K562 (cell line): ENCODE measurements at regions not wholly inside any gene's neighbourhood (a gene's known extent, or its start where the extent isn't known, plus 50 kb on each side); places are given as distances from the start of the nearest gene placed in this dataset.

Experiments
- ATAC-seq: fragments of 200-7000 bp; cut with Tn5 transposase; 3 replicates; pipeline ENCODE4 v1.9.1; 2020; ENCODE audit warnings: moderate library complexity
- BruUV-seq: library from RNA; stranded (reverse); fragments of 400-500 nt; replicated peaks from 2 replicates; lab custom pipeline; 2021; lab: Mats Ljungman, UMichigan
- CTCF ChIA-PET: fragments of 300-600 bp; formaldehyde crosslinking; extraction: SDS; loops from one replicate; lab custom pipeline; 2021; ENCODE audit warnings: low intra/inter-chr PET ratio; lab: Yijun Ruan, JAX
- POLR2A ChIA-PET: fragments of 300-600, 350-650 bp; sonication (Branson Sonifier 250); formaldehyde crosslinking; extraction: SDS; loops from one replicate; lab custom pipeline; 2021; ENCODE audit warnings: antibody characterized with exemption, inconsistent platforms; lab: Yijun Ruan, JAX
- DNase-seq, 4 experiments: peaks; one replicate each; pipeline versions ENCODE4 v3.0.0 to v3.0.0-alpha.2; 2011 to 2018; ENCODE audit warnings: low spot score in 3 of 4, mixed read lengths in 3 of 4; ENCODE audit errors: extremely low read depth in 1 of 4
- FAIRE-seq: peaks from 2 replicates; lab custom pipeline; 2011; peaks lifted over from hg19 to GRCh38; lab: Jason Lieb, UNC
- H2AFZ ChIP-seq: 2 replicates; pipeline ENCODE4 v1.6.0; 2011; ENCODE audit warnings: low read depth, low read length, control low read depth, inconsistent platforms
- H3K27ac ChIP-seq: fragments of 200-600 bp; 3 replicates; pipeline ENCODE4 v1.8.0; 2011; ENCODE audit warnings: low read depth, mild to moderate bottlenecking, control low read depth, inconsistent platforms, low read length, moderate library complexity, mixed read lengths; ENCODE audit errors: extremely low read depth
- H3K27me3 ChIP-seq, 2 experiments: fragments of 300-600 bp in 1 of 2; 2 replicates in 1 of 2; 3 replicates in 1 of 2; pipeline versions ENCODE4 v1.6.0 to v1.8.0; 2011; ENCODE audit warnings: inconsistent platforms in 2 of 2, low read length in 2 of 2, mild to moderate bottlenecking in 1 of 2, mixed read lengths in 1 of 2, moderate library complexity in 1 of 2; ENCODE audit not compliant: control insufficient read depth in 2 of 2, insufficient read depth in 2 of 2
- H3K36me3 ChIP-seq: fragments of 300-600 bp; 3 replicates; pipeline ENCODE4 v1.8.0; 2011; ENCODE audit warnings: mild to moderate bottlenecking, low read length, inconsistent platforms; ENCODE audit not compliant: control insufficient read depth, insufficient read depth
- H3K4me1 ChIP-seq, 2 experiments: fragments of 200-600 bp in 1 of 2; replicated peaks in 1 of 2; 2 replicates in 1 of 2; 3 replicates in 1 of 2; pipeline versions ENCODE4 v1.5.1 to v1.8.0; 2011; ENCODE audit warnings: inconsistent platforms in 2 of 2, low read length in 2 of 2, mild to moderate bottlenecking in 1 of 2, mixed read lengths in 1 of 2, moderate library complexity in 1 of 2; ENCODE audit not compliant: control insufficient read depth in 2 of 2, insufficient read depth in 2 of 2
- H3K4me2 ChIP-seq: 2 replicates; pipeline ENCODE4 v1.6.1; 2011; ENCODE audit warnings: low read length, control low read depth, inconsistent platforms, mixed read lengths; ENCODE audit not compliant: insufficient read depth
- H3K4me3 ChIP-seq: fragments of 200-600 bp; sonication (generic), shearing (Covaris generic); 2 replicates; pipeline ENCODE4 v1.5.1; 2016; ENCODE audit warnings: control low read depth, inconsistent platforms
- H3K79me2 ChIP-seq: fragments of 200-600 bp; 3 replicates; pipeline ENCODE4 v1.8.0; 2011; ENCODE audit warnings: low read length, inconsistent platforms; ENCODE audit not compliant: control insufficient read depth, insufficient read depth
- H3K9ac ChIP-seq, 2 experiments: 2 replicates each; pipeline versions ENCODE4 v1.6.0 to v1.6.1; 2011; ENCODE audit warnings: low read depth in 2 of 2, low read length in 2 of 2, control low read depth in 1 of 2, inconsistent platforms in 1 of 2, mild to moderate bottlenecking in 1 of 2, mixed read lengths in 1 of 2; ENCODE audit not compliant: insufficient read depth in 1 of 2
- H3K9me1 ChIP-seq: one replicate; pipeline ENCODE4 v1.6.0; 2011; ENCODE audit warnings: inconsistent platforms, mild to moderate bottlenecking, low read length, moderate library complexity; ENCODE audit not compliant: control insufficient read depth, insufficient read depth
- H3K9me3 ChIP-seq: replicated peaks from 2 replicates; pipeline ENCODE4 v1.5.1; 2011; ENCODE audit warnings: low read depth, low read length, inconsistent platforms; ENCODE audit not compliant: control insufficient read depth, insufficient read depth
- H4K20me1 ChIP-seq: replicated peaks from 2 replicates; pipeline ENCODE4 v1.6.1; 2011; ENCODE audit warnings: low read length, inconsistent platforms, mixed read lengths; ENCODE audit not compliant: control insufficient read depth, insufficient read depth
- ARID3A ChIP-seq: IDR thresholded peaks from 2 replicates; pipeline ENCODE4 v1.6.1; 2012; ENCODE audit warnings: low read depth, low read length, improper control_type of control experiment, borderline replicate concordance
- CBFA2T2 ChIP-seq: fragments of 450-650 bp; conservative IDR thresholded peaks from 2 replicates; pipeline ENCODE4 v1.6.1; 2017; ENCODE audit warnings: mild to moderate bottlenecking
- CCNT2 ChIP-seq: IDR thresholded peaks from 2 replicates; pipeline ENCODE4 v1.6.1; 2011; ENCODE audit warnings: borderline replicate concordance, low read depth, mild to moderate bottlenecking, moderate library complexity, mixed read lengths, low read length; ENCODE audit not compliant: insufficient read length; ENCODE audit errors: extremely low read depth
- EP300 ChIP-seq: IDR thresholded peaks from 2 replicates; pipeline ENCODE4 v1.6.1; 2012; ENCODE audit warnings: low read length, improper control_type of control experiment
- HCFC1 ChIP-seq: IDR thresholded peaks from 2 replicates; pipeline ENCODE4 v1.6.1; 2012; ENCODE audit warnings: low read depth, low read length, improper control_type of control experiment
- ILF3 ChIP-seq: fragments of 450-650 bp; IDR thresholded peaks from 2 replicates; pipeline ENCODE4 v1.6.1; 2018; ENCODE audit warnings: antibody characterized with exemption, mild to moderate bottlenecking, moderate library complexity, borderline replicate concordance
- KAT8 ChIP-seq: fragments of 450-650 bp; IDR thresholded peaks from 2 replicates; pipeline ENCODE4 v1.6.1; 2016; ENCODE audit warnings: low read depth, mild to moderate bottlenecking
- RFX7 ChIP-seq: fragments of 250-450 bp; sonication (Bioruptor Pico); IDR thresholded peaks from 2 replicates; pipeline ENCODE4 v1.5.1; 2021; ENCODE audit warnings: mild to moderate bottlenecking
- STAT5B ChIP-seq: fragments of 250-450 bp; sonication (Bioruptor Pico); IDR thresholded peaks from 2 replicates; pipeline ENCODE4 v1.8.0; 2021; ENCODE audit warnings: mild to moderate bottlenecking, inconsistent platforms
- TFAM ChIP-seq: fragments of 250-450 bp; sonication (Bioruptor Pico); conservative IDR thresholded peaks from 2 replicates; pipeline ENCODE4 v1.5.0; 2021; ENCODE audit warnings: mild to moderate bottlenecking, moderate library complexity
- ZEB2 ChIP-seq: fragments of 450-650 bp; IDR thresholded peaks from 2 replicates; pipeline ENCODE4 v1.6.1; 2016
- ZNF134 ChIP-seq: fragments of 250-450 bp; sonication (Bioruptor Pico); conservative IDR thresholded peaks from 2 replicates; pipeline ENCODE4 v1.4.0; 2020
- ZNF316 ChIP-seq: fragments of 450-650 bp; IDR thresholded peaks from 2 replicates; pipeline ENCODE4 v1.6.1; 2016
- ZSCAN29 ChIP-seq: fragments of 450-650 bp; IDR thresholded peaks from 2 replicates; pipeline ENCODE4 v1.6.1; 2017
- ZZZ3 ChIP-seq: fragments of 450-650 bp; IDR thresholded peaks from 2 replicates; pipeline ENCODE4 v1.6.1; 2016; ENCODE audit warnings: antibody characterized with exemption, mild to moderate bottlenecking, moderate library complexity
- WGBS: fragments of 100-300 bp; shearing (Covaris generic); methylation state at CpG from one replicate; pipeline ENCODE4 v1.1.6; 2016; ENCODE audit warnings: low coverage, mixed read lengths; ENCODE audit not compliant: insufficient coverage; ENCODE audit errors: missing lambda C conversion rate; 5-methylcytosine and 5-hydroxymethylcytosine counted together
- in situ Hi-C: fragments of 300-500 bp; cut with MboI; formaldehyde crosslinking; loops from 4 replicates; pipeline ENCODE4 v1.15.0; 2018; ENCODE audit warnings: inconsistent platforms, mixed read lengths
- intact Hi-C: fragments of 100-400 bp; cut with micrococcal nuclease; formaldehyde crosslinking; loops from 2 replicates; pipeline ENCODE4 v1.14.2; 2022
- TF ChIP-seq, protein P1 (sequence below), 2 experiments: IDR thresholded peaks; 2 replicates each; pipeline ENCODE4 v1.6.1; 2012; ENCODE audit warnings: improper control_type of control experiment in 2 of 2, low read depth in 2 of 2, low read length in 2 of 2, borderline replicate concordance in 1 of 2

DNA sequence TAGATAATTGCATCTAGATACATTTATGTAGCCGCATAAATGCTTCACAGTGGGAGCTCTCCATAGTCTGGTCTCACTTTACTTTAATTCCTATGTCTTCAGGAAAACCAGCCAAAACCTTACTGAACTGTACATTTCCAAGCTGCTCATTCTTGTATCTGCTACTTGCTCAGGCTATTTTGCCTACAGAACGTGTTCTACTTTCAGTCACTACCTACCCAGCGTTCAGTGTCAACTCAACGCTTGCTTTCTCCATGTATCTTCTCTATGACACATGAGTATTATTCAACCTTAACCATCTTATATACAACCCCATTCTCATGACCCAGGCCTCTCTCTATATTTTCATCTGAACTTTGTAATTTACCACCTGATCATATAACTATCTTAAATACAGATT lies 101.9 kb downstream of the KLF12 start:
- DNase-seq, result no peak

GRCh38 chr13:74027161-74027779 lies 106.9 kb downstream of the KLF12 start:
- ATAC-seq (no peak), FAIRE-seq (no peak), DNase-seq (no peak)
- ChIA-PET CTCF (no interaction called here), POLR2A (no interaction called here)
- Histone ChIP-seq H3K4me2 (no peak overlapping the region), H3K36me3 (no peaks in the 10 kb centered on the region), H2AFZ (no peak overlapping the region), H3K9ac (no peak overlapping the region), H3K4me1 (no peaks in the 10 kb centered on the region), H3K4me3 (no peak overlapping the region), H3K27me3 (no peaks in the 10 kb centered on the region), H4K20me1 (no peaks in the 10 kb centered on the region), H3K79me2 (no peaks in the 10 kb centered on the region), H3K9me3 (no peaks in the 10 kb centered on the region), H3K27ac (no peak overlapping the region), H3K9me1 (no peaks in the 10 kb centered on the region)
- in situ Hi-C loops (no loop called here), intact Hi-C loops (no loop called here)
- no TSS peak for BruUV-seq
- WGBS, result 0% methylated on average over 2 of the region's 4 CpGs
- TF ChIP-seq ZZZ3, result no peak
- no peak for TF ChIP-seq TFAM (CRISPR knock-in tag)
- no peak for TF ChIP-seq HCFC1
- no peak for TF ChIP-seq CBFA2T2
- no peak for TF ChIP-seq CCNT2
- TF ChIP-seq ZNF134 (CRISPR knock-in tag), result no peak
- TF ChIP-seq ILF3, result no peak
- no peak for TF ChIP-seq ARID3A
- no peak for TF ChIP-seq ZNF316
- no peak for TF ChIP-seq RFX7 (CRISPR knock-in tag)
- TF ChIP-seq, protein P1, sequence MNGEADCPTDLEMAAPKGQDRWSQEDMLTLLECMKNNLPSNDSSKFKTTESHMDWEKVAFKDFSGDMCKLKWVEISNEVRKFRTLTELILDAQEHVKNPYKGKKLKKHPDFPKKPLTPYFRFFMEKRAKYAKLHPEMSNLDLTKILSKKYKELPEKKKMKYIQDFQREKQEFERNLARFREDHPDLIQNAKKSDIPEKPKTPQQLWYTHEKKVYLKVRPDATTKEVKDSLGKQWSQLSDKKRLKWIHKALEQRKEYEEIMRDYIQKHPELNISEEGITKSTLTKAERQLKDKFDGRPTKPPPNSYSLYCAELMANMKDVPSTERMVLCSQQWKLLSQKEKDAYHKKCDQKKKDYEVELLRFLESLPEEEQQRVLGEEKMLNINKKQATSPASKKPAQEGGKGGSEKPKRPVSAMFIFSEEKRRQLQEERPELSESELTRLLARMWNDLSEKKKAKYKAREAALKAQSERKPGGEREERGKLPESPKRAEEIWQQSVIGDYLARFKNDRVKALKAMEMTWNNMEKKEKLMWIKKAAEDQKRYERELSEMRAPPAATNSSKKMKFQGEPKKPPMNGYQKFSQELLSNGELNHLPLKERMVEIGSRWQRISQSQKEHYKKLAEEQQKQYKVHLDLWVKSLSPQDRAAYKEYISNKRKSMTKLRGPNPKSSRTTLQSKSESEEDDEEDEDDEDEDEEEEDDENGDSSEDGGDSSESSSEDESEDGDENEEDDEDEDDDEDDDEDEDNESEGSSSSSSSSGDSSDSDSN (IDR thresholded peaks at IDR 0.05; ENCODE audit: borderline replicate concordance in 1 of 2, low read depth in 2 of 2, low read length in 2 of 2), result no peak
- TF ChIP-seq KAT8, result no peak

More for the DNA sequence above, 101.9 kb downstream of the KLF12 start:
- no peak overlapping the region for H3K9ac ChIP-seq
- CTCF ChIA-PET, result no interaction called here
- no peak for FAIRE-seq
- in situ Hi-C loops (no loop called here), intact Hi-C loops (no loop called here)
- H3K27ac ChIP-seq, result no peak overlapping the region
- H3K79me2 ChIP-seq, result no peaks in the 10 kb centered on the region
- no peaks in the 10 kb centered on the region for H3K36me3 ChIP-seq
- TF ChIP-seq EP300 (no peak), ZSCAN29 (no peak), STAT5B (CRISPR knock-in tag) (no peak), ZEB2 (no peak)
- H2AFZ ChIP-seq, result no peak overlapping the region
- no peaks in the 10 kb centered on the region for H3K4me1 ChIP-seq
- H3K4me2 ChIP-seq, result no peak overlapping the region
- H4K20me1 ChIP-seq, result no peaks in the 10 kb centered on the region
- POLR2A ChIA-PET, result no interaction called here
- ATAC-seq, result no peak
- no peaks in the 10 kb centered on the region for H3K27me3 ChIP-seq
- no peaks in the 10 kb centered on the region for H3K9me3 ChIP-seq
- no peaks in the 10 kb centered on the region for H3K9me1 ChIP-seq
- H3K4me3 ChIP-seq, result no peak overlapping the region
- no TSS peak for BruUV-seq
- WGBS, result 0% methylated on average over 4 of the region's 4 CpGs
